ENCODE measurements at regions not wholly inside any gene's neighbourhood (a gene's known extent, or its start where the extent isn't known, plus 50 kb on each side); places are given as distances from the start of the nearest gene placed in this dataset.
A peak's percentile ranks its signal among the peaks of the same experiment; 100 is the strongest.

- DNase-seq (ENCODE audit: low read depth) = no peak
Observed at GRCh38 chr9:70478963-70479641, 64.6 kb upstream of the KLF9 start.

DNA sequence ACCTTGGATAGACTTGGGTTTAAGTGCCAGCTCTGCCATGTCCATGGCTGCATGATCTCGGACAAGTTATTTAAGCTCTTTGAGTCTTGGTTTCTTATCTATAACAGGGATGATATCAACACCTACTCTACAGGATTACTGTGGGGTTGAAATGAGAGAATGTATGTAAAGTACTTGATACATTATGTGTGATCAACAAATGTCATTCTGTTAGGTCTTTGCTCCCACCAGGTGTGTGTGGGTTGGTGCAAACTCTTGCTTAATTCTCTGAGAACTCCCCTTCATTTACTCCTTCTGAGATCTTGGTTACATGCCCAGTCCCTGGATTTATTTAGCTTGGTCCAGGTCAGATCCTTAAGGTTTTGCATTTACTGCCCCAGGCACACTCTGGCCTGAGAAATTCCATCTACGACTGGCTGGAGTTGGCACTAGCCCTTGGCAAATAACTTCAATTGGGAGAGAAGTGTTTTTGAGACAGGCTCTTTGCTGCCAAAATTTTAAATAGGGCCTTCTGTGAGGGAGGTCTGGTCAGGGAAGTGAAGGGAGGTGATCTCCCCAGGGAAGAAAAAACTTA lies 63.5 kb upstream of the KLF9 start:
- no peak for DNase-seq (ENCODE audit: low read depth)

GRCh38 chr9:70477146-70477745 lies 62.8 kb upstream of the KLF9 start:
- peak; percentile 74 for DNase-seq (ENCODE audit: low read depth)

- DNase-seq (ENCODE audit: low read depth) = no peak
Observed at GRCh38 chr9:70475211-70475610, 60.8 kb upstream of the KLF9 start.

GRCh38 chr9:70474413-70474812 lies 60.0 kb upstream of the KLF9 start:
- DNase-seq (ENCODE audit: low read depth) = no peak

DNA sequence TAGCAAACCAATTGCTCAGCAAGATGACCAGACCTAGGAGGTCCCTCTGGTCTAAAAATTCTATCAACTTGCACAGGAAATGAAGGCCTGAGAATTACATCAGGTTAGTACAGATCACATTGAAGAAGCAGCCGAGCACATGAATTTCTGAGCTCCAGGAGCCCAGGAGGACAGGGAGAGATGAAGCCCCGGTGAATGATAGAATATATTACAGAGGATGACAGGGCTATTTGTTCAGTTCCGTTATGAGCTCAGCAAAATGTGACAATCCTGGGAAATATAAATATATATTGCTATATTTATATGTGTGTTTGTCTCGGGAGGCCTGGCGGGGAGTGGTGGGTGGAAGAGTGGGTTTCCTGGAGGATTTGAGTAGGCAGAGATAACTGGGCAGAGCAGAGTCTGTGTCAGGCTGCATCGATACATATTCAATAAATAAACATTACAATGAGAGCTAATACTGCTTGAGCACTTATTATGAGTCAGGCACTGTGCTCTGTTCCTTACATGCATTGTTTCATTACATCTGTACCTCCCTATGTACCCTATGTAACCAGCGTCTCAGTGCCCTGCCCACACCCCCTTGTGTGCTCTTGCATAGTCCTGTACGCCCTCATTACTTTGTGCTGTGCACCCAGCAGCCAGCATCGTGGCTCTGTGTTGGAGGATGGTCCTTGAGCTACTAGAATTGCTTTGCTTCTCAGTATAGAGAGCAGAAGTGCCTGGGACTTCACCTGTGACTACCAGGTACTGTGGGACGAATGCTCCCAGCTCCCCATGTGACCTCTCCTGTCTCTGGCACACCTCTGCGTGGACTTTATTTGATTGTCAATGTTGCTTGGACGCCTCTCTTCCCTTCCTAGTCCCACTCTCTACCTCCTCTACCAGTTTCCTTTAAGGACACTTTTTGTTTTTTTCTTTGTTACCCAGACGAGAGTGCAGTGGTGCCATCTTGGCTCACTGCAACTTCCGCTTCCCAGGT lies 58.1 kb upstream of the KLF9 start:
- DNase-seq (ENCODE audit: low read depth) = no peak

DNA sequence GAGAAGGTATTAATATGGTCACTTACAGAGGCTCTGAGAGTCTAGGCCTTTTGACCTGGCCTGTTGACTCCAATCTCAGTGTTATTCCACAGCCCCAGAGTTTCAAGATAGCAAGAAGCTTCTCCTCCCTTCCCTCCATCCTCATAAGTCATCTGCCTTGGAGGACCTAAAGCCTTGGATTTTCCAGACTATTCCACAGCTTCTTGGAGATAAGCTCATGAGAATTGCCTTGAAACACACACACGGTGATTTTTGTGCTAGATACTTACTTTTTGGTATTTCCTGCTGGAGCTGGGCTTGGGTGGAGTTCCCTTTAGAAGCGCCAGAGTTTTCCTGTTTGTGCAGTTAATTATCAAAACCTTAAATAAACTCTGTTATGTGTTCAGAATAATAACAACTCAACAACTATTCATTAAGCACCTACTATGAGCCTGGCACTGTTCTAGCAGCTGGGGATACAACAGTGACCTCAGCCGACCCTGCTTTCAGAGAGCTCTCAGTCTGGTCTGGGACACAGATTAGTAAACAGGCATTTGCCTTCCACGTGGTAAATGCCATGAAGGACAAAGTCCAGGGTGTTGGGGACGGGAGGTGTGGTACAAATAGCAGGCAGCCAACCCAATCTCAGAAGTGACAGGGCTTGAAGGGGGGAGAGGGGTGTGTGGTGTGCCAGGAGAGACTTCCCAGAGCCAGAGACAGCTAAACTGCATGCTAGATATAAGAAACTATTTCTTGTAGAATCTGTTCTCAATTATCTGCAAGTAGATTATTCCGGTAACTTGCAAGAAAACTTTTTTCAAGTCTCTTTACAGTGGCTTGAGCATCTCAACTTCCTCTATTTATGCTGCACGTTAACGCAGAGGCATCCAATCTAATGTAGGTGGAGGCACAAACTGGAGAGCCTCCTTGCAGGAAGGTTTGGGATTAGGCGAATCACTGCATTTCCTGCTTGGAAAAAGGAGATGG lies 55.9 kb upstream of the KLF9 start:
- DNase-seq (ENCODE audit: low read depth) = no peak

- DNase-seq (ENCODE audit: low read depth) = no peak
Observed at GRCh38 chr9:70468291-70468690, 53.8 kb upstream of the KLF9 start.

GRCh38 chr9:70466976-70467561 lies 52.6 kb upstream of the KLF9 start:
- DNase-seq (ENCODE audit: low read depth) = no peak

GRCh38 chr9:70465904-70466303 lies 51.4 kb upstream of the KLF9 start:
- no peak for DNase-seq (ENCODE audit: low read depth)

- no peak for DNase-seq (ENCODE audit: low read depth)
Observed at GRCh38 chr9:70465398-70465797, 50.9 kb upstream of the KLF9 start.
